Neural cell (in vitro differentiated cells): ENCODE measurements at regions not wholly inside any gene's neighbourhood (a gene's known extent, or its start where the extent isn't known, plus 50 kb on each side); places are given as distances from the start of the nearest gene placed in this dataset.

Experiments
- H2AFZ ChIP-seq: fragments of 200-600, 300-800 bp; sonication (generic), shearing (Covaris generic); 2 replicates; pipeline ENCODE4 v1.6.0; 2014; ENCODE audit warnings: low read depth, mild to moderate bottlenecking, antibody characterized with exemption, low read length, moderate library complexity
- H3F3A ChIP-seq: fragments of 200-600 bp; shearing (Covaris generic); 2 replicates; pipeline ENCODE4 v1.6.1; 2016; ENCODE audit warnings: mild to moderate bottlenecking, moderate library complexity, mixed read lengths, antibody characterized with exemption, low read length; ENCODE audit not compliant: insufficient read depth, poor library complexity, severe bottlenecking
- H3K27ac ChIP-seq: fragments of 200-600, 300-800 bp; sonication (generic), shearing (Covaris generic); 2 replicates; pipeline ENCODE4 v1.5.1; 2014; ENCODE audit warnings: mild to moderate bottlenecking, low read length, moderate library complexity
- H3K27me3 ChIP-seq: fragments of 300-800, 200-600 bp; sonication (generic), shearing (Covaris generic); 2 replicates; pipeline ENCODE4 v1.6.0; 2014; ENCODE audit warnings: mild to moderate bottlenecking, low read depth, low read length, moderate library complexity; ENCODE audit not compliant: insufficient read depth
- H3K36me3 ChIP-seq: fragments of 300-800, 200-600 bp; sonication (generic), shearing (Covaris generic); 2 replicates; pipeline ENCODE4 v1.5.1; 2014; ENCODE audit warnings: mild to moderate bottlenecking, antibody characterized with exemption, low read length, moderate library complexity; ENCODE audit not compliant: insufficient read depth
- H3K4me2 ChIP-seq: fragments of 300-800, 200-600 bp; sonication (generic), shearing (Covaris generic); 2 replicates; pipeline ENCODE4 v1.6.0; 2014; ENCODE audit warnings: mild to moderate bottlenecking, low read length
- H3K4me3 ChIP-seq: fragments of 300-800, 200-600 bp; sonication (generic), shearing (Covaris generic); 2 replicates; pipeline ENCODE4 v1.5.1; 2014; ENCODE audit warnings: mild to moderate bottlenecking, low read length, moderate library complexity
- H3K79me2 ChIP-seq: fragments of 200-600 bp; shearing (Covaris generic); replicated peaks from 2 replicates; pipeline ENCODE4 v1.6.0; 2014; ENCODE audit warnings: mild to moderate bottlenecking, low read length, moderate library complexity; ENCODE audit not compliant: insufficient read depth
- H3K9ac ChIP-seq: fragments of 300-800, 200-600 bp; sonication (generic), shearing (Covaris generic); 2 replicates; pipeline ENCODE4 v1.6.1; 2016; ENCODE audit warnings: mild to moderate bottlenecking, low read length, mixed read lengths
- H3K9me2 ChIP-seq: fragments of 200-600 bp; shearing (Covaris generic); 2 replicates; pipeline ENCODE4 v1.6.1; 2016; ENCODE audit warnings: mild to moderate bottlenecking, low read length, mixed read lengths; ENCODE audit not compliant: insufficient read depth
- H3K9me3 ChIP-seq: fragments of 200-600, 300-800 bp; sonication (generic), shearing (Covaris generic); 2 replicates; pipeline ENCODE4 v1.6.1; 2016; ENCODE audit warnings: mild to moderate bottlenecking, mixed run types, low read length, moderate library complexity, mixed read lengths
- H4K20me1 ChIP-seq: fragments of 200-600 bp; shearing (Covaris generic); 2 replicates; pipeline ENCODE4 v1.6.1; 2016; ENCODE audit warnings: mild to moderate bottlenecking, mixed run types; ENCODE audit not compliant: insufficient read depth
- CTCF ChIP-seq: fragments of 450-650 bp; IDR thresholded peaks from 2 replicates; pipeline ENCODE4 v1.5.1; 2014; ENCODE audit warnings: antibody characterized with exemption, mild to moderate bottlenecking, moderate library complexity; ENCODE audit not compliant: poor library complexity, severe bottlenecking
- EP300 ChIP-seq: fragments of 450-650 bp; conservative IDR thresholded peaks from 2 replicates; pipeline ENCODE4 v1.6.1; 2014; ENCODE audit warnings: antibody characterized with exemption, mild to moderate bottlenecking, moderate library complexity; ENCODE audit not compliant: poor library complexity, severe bottlenecking
- EZH2 ChIP-seq: fragments of 200-600, 300-800 bp; shearing (Covaris generic), sonication (generic); IDR thresholded peaks from 2 replicates; pipeline ENCODE4 v1.6.1; 2014; ENCODE audit warnings: antibody characterized with exemption, low read length, borderline replicate concordance, mild to moderate bottlenecking; ENCODE audit not compliant: insufficient read depth, poor library complexity, severe bottlenecking
- MXI1 ChIP-seq: fragments of 450-650 bp; conservative IDR thresholded peaks from 2 replicates; pipeline ENCODE4 v1.6.1; 2014; ENCODE audit warnings: antibody characterized with exemption, mild to moderate bottlenecking; ENCODE audit not compliant: poor library complexity, severe bottlenecking
- POLR2AphosphoS5 ChIP-seq: IDR thresholded peaks from 2 replicates; pipeline ENCODE4 v1.6.1; 2012
- RAD21 ChIP-seq: fragments of 450-650 bp; conservative IDR thresholded peaks from 2 replicates; pipeline ENCODE4 v1.6.1; 2014; ENCODE audit warnings: antibody characterized with exemption, mild to moderate bottlenecking, moderate library complexity
- REST ChIP-seq: IDR thresholded peaks from 2 replicates; pipeline ENCODE4 v1.6.1; 2012; ENCODE audit warnings: borderline replicate concordance
- SMC3 ChIP-seq: fragments of 450-650 bp; conservative IDR thresholded peaks from 2 replicates; pipeline ENCODE4 v1.6.1; 2014; ENCODE audit warnings: antibody characterized with exemption, mild to moderate bottlenecking, moderate library complexity; ENCODE audit not compliant: poor library complexity
- TAF1 ChIP-seq: IDR thresholded peaks from 2 replicates; pipeline ENCODE4 v1.6.1; 2012; ENCODE audit warnings: low read depth

GRCh38 chr5:125401724-125402622 lies 655.5 kb upstream of the ZNF608 start:
- H3K9me2 ChIP-seq: no peaks in the 10 kb centered on the region
- no peaks in the 10 kb centered on the region for H3F3A ChIP-seq
- no peak overlapping the region for H3K9ac ChIP-seq
- H3K9me3 ChIP-seq: no peaks in the 10 kb centered on the region
- H3K79me2 ChIP-seq: no peaks in the 10 kb centered on the region
- H3K36me3 ChIP-seq: no peaks in the 10 kb centered on the region
- H4K20me1 ChIP-seq: no peaks in the 10 kb centered on the region
- no peak overlapping the region for H3K27ac ChIP-seq
- no peak overlapping the region for H3K4me3 ChIP-seq
- no peak for TF ChIP-seq CTCF
- TF ChIP-seq EZH2: no peak
- no peak for TF ChIP-seq TAF1
- no peak for TF ChIP-seq RAD21
- no peak for TF ChIP-seq MXI1
- TF ChIP-seq REST: no peak
- TF ChIP-seq EP300: no peak
- no peak for TF ChIP-seq POLR2AphosphoS5
- no peak for TF ChIP-seq SMC3
- H3K4me2 ChIP-seq: no peak overlapping the region
- H3K27me3 ChIP-seq: no peaks in the 10 kb centered on the region
- no peak overlapping the region for H2AFZ ChIP-seq

GRCh38 chr5:125402787-125403186 lies 656.3 kb upstream of the ZNF608 start:
- H3K4me2 ChIP-seq: no peak overlapping the region
- H3K27me3 ChIP-seq: no peaks in the 10 kb centered on the region
- H3K9me3 ChIP-seq: no peaks in the 10 kb centered on the region
- no peaks in the 10 kb centered on the region for H3K36me3 ChIP-seq
- no peaks in the 10 kb centered on the region for H3F3A ChIP-seq
- H3K4me3 ChIP-seq: no peak overlapping the region
- no peak overlapping the region for H2AFZ ChIP-seq
- no peaks in the 10 kb centered on the region for H3K79me2 ChIP-seq
- TF ChIP-seq MXI1 (no peak), SMC3 (no peak), EP300 (no peak), RAD21 (no peak), CTCF (no peak), TAF1 (no peak), REST (no peak), POLR2AphosphoS5 (no peak), EZH2 (no peak)
- H3K9me2 ChIP-seq: no peaks in the 10 kb centered on the region
- H3K27ac ChIP-seq: no peak overlapping the region
- no peak overlapping the region for H3K9ac ChIP-seq
- H4K20me1 ChIP-seq: no peaks in the 10 kb centered on the region
